ENCODE measurements at regions not wholly inside any gene's neighbourhood (a gene's known extent, or its start where the extent isn't known, plus 50 kb on each side); places are given as distances from the start of the nearest gene placed in this dataset.

GRCh38 chr16:76207270-76207669 lies 69.9 kb upstream of the CNTNAP4 start:
- intact Hi-C loops (cut with micrococcal nuclease): no loop called here
- peaks cover 7% of the 10 kb centered on the region for H3K9me3 Mint-ChIP-seq
- no peak for TF ChIP-seq CTCF (IDR thresholded peaks at IDR 0.05)
- H3K4me3 Mint-ChIP-seq: no peak overlapping the region
- no peak for DNase-seq
- no peak overlapping the region for H3K27ac Mint-ChIP-seq
- no peaks in the 10 kb centered on the region for H3K27me3 Mint-ChIP-seq
- ChIA-PET CTCF (no interaction called here), POLR2A (no interaction called here)
- no peaks in the 10 kb centered on the region for H3K36me3 Mint-ChIP-seq (ENCODE audit: low read depth)
- ATAC-seq: no peak
- no peaks in the 10 kb centered on the region for H3K4me1 Mint-ChIP-seq (ENCODE audit: low read depth)

DNA sequence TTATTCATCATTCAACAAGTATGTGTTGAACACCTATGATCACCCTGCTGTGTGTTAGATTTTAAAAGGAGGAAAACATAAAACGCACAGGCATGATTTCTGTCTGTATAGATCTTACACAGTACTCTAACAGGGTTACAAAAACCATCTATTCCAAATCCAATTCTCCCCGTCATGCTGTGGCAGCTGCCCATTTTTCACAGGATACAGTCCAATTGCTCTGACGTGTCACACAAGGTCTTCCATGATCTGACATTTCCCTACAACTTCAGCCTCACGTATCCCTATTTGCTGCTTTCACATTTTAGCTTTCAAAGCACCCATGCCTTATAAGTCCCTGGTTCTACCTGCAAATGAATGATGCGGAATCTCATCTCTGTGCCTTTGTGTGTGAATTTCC lies 67.0 kb upstream of the CNTNAP4 start:
- peaks cover 17% of the 10 kb centered on the region for H3K9me3 Mint-ChIP-seq
- ChIA-PET POLR2A (no interaction called here), CTCF (no interaction called here)
- no peak for ATAC-seq
- TF ChIP-seq CTCF (IDR thresholded peaks at IDR 0.05): no peak
- no peak overlapping the region for H3K4me3 Mint-ChIP-seq
- intact Hi-C loops (cut with micrococcal nuclease): no loop called here
- no peak for DNase-seq
- no peaks in the 10 kb centered on the region for H3K27me3 Mint-ChIP-seq
- no peaks in the 10 kb centered on the region for H3K36me3 Mint-ChIP-seq (ENCODE audit: low read depth)
- H3K27ac Mint-ChIP-seq: no peak overlapping the region
- H3K4me1 Mint-ChIP-seq (ENCODE audit: low read depth): no peaks in the 10 kb centered on the region

DNA sequence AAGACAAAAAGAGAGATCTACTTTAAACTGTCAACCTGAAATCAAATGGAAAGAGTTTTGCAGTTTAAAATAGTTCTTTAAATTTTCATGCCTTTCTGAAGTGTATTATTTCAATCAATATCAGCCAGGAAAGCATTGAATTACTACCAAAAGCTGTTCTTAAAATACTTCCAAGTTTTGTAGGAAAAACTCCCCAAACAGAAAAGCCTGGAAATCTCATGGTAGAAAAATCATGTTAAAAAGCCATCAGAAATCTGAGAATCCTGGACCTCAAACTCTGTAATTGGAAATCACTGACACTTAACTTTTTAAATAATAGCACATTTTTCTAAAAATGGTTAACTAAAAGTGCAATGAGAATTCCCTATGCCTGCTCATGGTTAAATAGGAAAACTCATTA lies 63.3 kb upstream of the CNTNAP4 start:
- DNase-seq: no peak
- Mint-ChIP-seq H3K4me1 (ENCODE audit: low read depth) (no peaks in the 10 kb centered on the region), H3K27me3 (no peaks in the 10 kb centered on the region), H3K27ac (no peak overlapping the region), H3K9me3 (peaks cover 13% of the 10 kb centered on the region), H3K4me3 (no peak overlapping the region), H3K36me3 (ENCODE audit: low read depth) (no peaks in the 10 kb centered on the region)
- TF ChIP-seq CTCF (IDR thresholded peaks at IDR 0.05): no peak
- intact Hi-C loops (cut with micrococcal nuclease): no loop called here
- ChIA-PET POLR2A (no interaction called here), CTCF (no interaction called here)
- no peak for ATAC-seq

- Mint-ChIP-seq H3K9me3 (peaks cover 13% of the 10 kb centered on the region), H3K36me3 (ENCODE audit: low read depth) (no peaks in the 10 kb centered on the region), H3K27ac (no peak overlapping the region), H3K27me3 (no peaks in the 10 kb centered on the region), H3K4me3 (no peak overlapping the region), H3K4me1 (ENCODE audit: low read depth) (no peaks in the 10 kb centered on the region)
- intact Hi-C loops (cut with micrococcal nuclease): no loop called here
- POLR2A ChIA-PET: no interaction called here
- CTCF ChIA-PET: no interaction called here
- DNase-seq (no peak), ATAC-seq (no peak)
- no peak for TF ChIP-seq CTCF (IDR thresholded peaks at IDR 0.05)
Measured at GRCh38 chr16:76214856-76215255, 62.3 kb upstream of the CNTNAP4 start.

- DNase-seq (no peak), ATAC-seq (no peak)
- CTCF ChIA-PET: no interaction called here
- H3K27ac Mint-ChIP-seq: no peak overlapping the region
- no peaks in the 10 kb centered on the region for H3K4me1 Mint-ChIP-seq (ENCODE audit: low read depth)
- TF ChIP-seq CTCF (IDR thresholded peaks at IDR 0.05): no peak
- H3K4me3 Mint-ChIP-seq: no peak overlapping the region
- no peaks in the 10 kb centered on the region for H3K27me3 Mint-ChIP-seq
- H3K9me3 Mint-ChIP-seq: no peaks in the 10 kb centered on the region
- POLR2A ChIA-PET: no interaction called here
- intact Hi-C loops (cut with micrococcal nuclease): no loop called here
- no peaks in the 10 kb centered on the region for H3K36me3 Mint-ChIP-seq (ENCODE audit: low read depth)
Measured at GRCh38 chr16:76222087-76222486, 55.1 kb upstream of the CNTNAP4 start.

All from activated CD8-positive, alpha-beta T cell treated with anti-CD3 and anti-CD28 coated beads for 36 hours (primary cell).